Activated CD8-positive, alpha-beta T cell treated with anti-CD3 and anti-CD28 coated beads for 36 hours (primary cell): ENCODE measurements at regions not wholly inside any gene's neighbourhood (a gene's known extent, or its start where the extent isn't known, plus 50 kb on each side); places are given as distances from the start of the nearest gene placed in this dataset. TPM values are rescaled to one million over a fixed set of nuclear protein-coding genes. Genes with fewer than 3 reads are reported as not detected.

ENCODE experiments used
- ATAC-seq: fragments of 200-7000 bp; cut with Tn5 transposase; one replicate; pipeline ENCODE4 v1.10.0; 2021; ENCODE audit warnings: mild to moderate bottlenecking, moderate library complexity
- CTCF ChIA-PET: fragments of 350-600 bp; sonication (Branson Sonifier 250); formaldehyde crosslinking; loops from one replicate; lab custom pipeline; 2021; ENCODE audit warnings: antibody characterized with exemption; lab: Charles Lee
- POLR2A ChIA-PET: fragments of 350-600 bp; sonication (Branson Sonifier 250); formaldehyde crosslinking; loops from one replicate; lab custom pipeline; 2021; ENCODE audit warnings: antibody characterized with exemption; lab: Charles Lee
- DNase-seq: peaks from one replicate; pipeline ENCODE4 v3.0.0-alpha.2; 2020
- H3K27ac Mint-ChIP-seq: one replicate; pipeline ENCODE4 v1.8.0; 2021; ENCODE audit warnings: mild to moderate bottlenecking, mixed read lengths
- H3K27me3 Mint-ChIP-seq: one replicate; pipeline ENCODE4 v1.8.0; 2021; ENCODE audit warnings: mixed read lengths
- H3K36me3 Mint-ChIP-seq: one replicate; pipeline ENCODE4 v1.8.0; 2021; ENCODE audit warnings: low read depth, mixed read lengths
- H3K4me1 Mint-ChIP-seq: one replicate; pipeline ENCODE4 v1.8.0; 2021; ENCODE audit warnings: low read depth, mixed read lengths
- H3K4me3 Mint-ChIP-seq: one replicate; pipeline ENCODE4 v1.8.0; 2021; ENCODE audit warnings: mild to moderate bottlenecking, moderate library complexity, mixed read lengths
- H3K9me3 Mint-ChIP-seq: one replicate; pipeline ENCODE4 v1.8.0; 2021; ENCODE audit warnings: mixed read lengths
- intact Hi-C: fragments of 100-400 bp; cut with micrococcal nuclease; formaldehyde crosslinking; loops from one replicate; pipeline ENCODE4 v1.10.0; 2022
- microRNA-seq: library from miRNA; unstranded; fragments of <30 nt; microRNA quantifications from one replicate; pipeline ENCODE4 v1.2.0, GENCODE V29; 2022; ENCODE audit warnings: borderline microRNAs expressed, borderline replicate concordance
- TF ChIP-seq, protein P1 (sequence below): fragments of 200-600 bp; IDR thresholded peaks from one replicate; pipeline ENCODE4 v1.8.0; 2022; ENCODE audit warnings: antibody characterized with exemption, mild to moderate bottlenecking

- Mint-ChIP-seq H3K4me1 (no peaks in the 10 kb centered on the region), H3K27me3 (no peaks in the 10 kb centered on the region), H3K27ac (no peak overlapping the region), H3K4me3 (no peak overlapping the region), H3K9me3 (peaks cover 9% of the 10 kb centered on the region), H3K36me3 (no peaks in the 10 kb centered on the region)
- ChIA-PET CTCF (no interaction called here), POLR2A (no interaction called here)
- intact Hi-C loops, result no loop called here
- ATAC-seq (no peak), DNase-seq (no peak)
- TF ChIP-seq, protein P1, sequence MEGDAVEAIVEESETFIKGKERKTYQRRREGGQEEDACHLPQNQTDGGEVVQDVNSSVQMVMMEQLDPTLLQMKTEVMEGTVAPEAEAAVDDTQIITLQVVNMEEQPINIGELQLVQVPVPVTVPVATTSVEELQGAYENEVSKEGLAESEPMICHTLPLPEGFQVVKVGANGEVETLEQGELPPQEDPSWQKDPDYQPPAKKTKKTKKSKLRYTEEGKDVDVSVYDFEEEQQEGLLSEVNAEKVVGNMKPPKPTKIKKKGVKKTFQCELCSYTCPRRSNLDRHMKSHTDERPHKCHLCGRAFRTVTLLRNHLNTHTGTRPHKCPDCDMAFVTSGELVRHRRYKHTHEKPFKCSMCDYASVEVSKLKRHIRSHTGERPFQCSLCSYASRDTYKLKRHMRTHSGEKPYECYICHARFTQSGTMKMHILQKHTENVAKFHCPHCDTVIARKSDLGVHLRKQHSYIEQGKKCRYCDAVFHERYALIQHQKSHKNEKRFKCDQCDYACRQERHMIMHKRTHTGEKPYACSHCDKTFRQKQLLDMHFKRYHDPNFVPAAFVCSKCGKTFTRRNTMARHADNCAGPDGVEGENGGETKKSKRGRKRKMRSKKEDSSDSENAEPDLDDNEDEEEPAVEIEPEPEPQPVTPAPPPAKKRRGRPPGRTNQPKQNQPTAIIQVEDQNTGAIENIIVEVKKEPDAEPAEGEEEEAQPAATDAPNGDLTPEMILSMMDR, result no peak
These were observed 70.2 kb upstream of the ADGRL3 start for GRCh38 chr4:61129971-61130370.

DNA sequence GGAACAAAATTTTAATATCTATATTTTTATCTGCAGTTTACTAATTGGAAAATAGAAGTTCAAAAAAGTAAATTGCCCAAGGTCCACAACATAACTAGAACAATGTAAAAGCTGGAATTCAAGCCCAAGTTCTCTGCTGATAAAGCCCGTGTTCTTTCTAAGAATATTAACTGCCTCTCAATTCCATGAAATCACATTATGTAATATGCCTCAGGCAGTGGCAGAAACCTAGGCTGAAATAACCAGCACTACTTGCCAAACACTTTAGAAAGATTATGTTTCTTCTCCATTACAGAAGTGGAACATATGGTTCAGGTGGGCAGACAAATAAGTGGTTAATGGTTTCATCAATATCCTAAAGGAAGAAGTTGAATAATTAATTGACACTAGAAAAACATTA, 56.7 kb upstream of the ADGRL3 start:
- intact Hi-C loops, result no loop called here
- no peak for DNase-seq
- ChIA-PET POLR2A (no interaction called here), CTCF (no interaction called here)
- H3K36me3 Mint-ChIP-seq, result no peaks in the 10 kb centered on the region
- H3K9me3 Mint-ChIP-seq, result peaks cover 4% of the 10 kb centered on the region
- no peaks in the 10 kb centered on the region for H3K4me1 Mint-ChIP-seq
- TF ChIP-seq, protein P1, result no peak
- H3K4me3 Mint-ChIP-seq, result no peak overlapping the region
- H3K27me3 Mint-ChIP-seq, result no peaks in the 10 kb centered on the region
- ATAC-seq, result no peak
- no peak overlapping the region for H3K27ac Mint-ChIP-seq

- TF ChIP-seq, protein P1, result no peak
- no peak overlapping the region for H3K4me3 Mint-ChIP-seq
- intact Hi-C loops, result no loop called here
- no peaks in the 10 kb centered on the region for H3K9me3 Mint-ChIP-seq
- CTCF ChIA-PET, result no interaction called here
- DNase-seq, result no peak
- no peak overlapping the region for H3K27ac Mint-ChIP-seq
- no peaks in the 10 kb centered on the region for H3K36me3 Mint-ChIP-seq
- POLR2A ChIA-PET, result no interaction called here
- ATAC-seq, result no peak
- no peaks in the 10 kb centered on the region for H3K4me1 Mint-ChIP-seq
- H3K27me3 Mint-ChIP-seq, result no peaks in the 10 kb centered on the region
These were observed 50.8 kb upstream of the ADGRL3 start for GRCh38 chr4:61149278-61149677.

Small RNA genes lying in the stretch of these regions (microRNA-seq; reads per million reads assigned to microRNA genes)
- not detected for gene MIR548AG1
